OCI-LY1 (cell line): ENCODE measurements at regions not wholly inside any gene's neighbourhood (a gene's known extent, or its start where the extent isn't known, plus 50 kb on each side); places are given as distances from the start of the nearest gene placed in this dataset.

Experiments
- H2AFZ ChIP-seq: fragments of 200-600 bp; sonication (generic), shearing (Covaris generic); 2 replicates; pipeline ENCODE4 v1.6.0; 2014; ENCODE audit warnings: antibody characterized with exemption, mild to moderate bottlenecking, low read length
- H3F3A ChIP-seq: fragments of 200-600 bp; sonication (generic), shearing (Covaris generic); 2 replicates; pipeline ENCODE4 v1.6.0; 2014; ENCODE audit warnings: mild to moderate bottlenecking, antibody characterized with exemption, low read length, moderate library complexity; ENCODE audit not compliant: insufficient read depth
- H3K27ac ChIP-seq: fragments of 200-600 bp; sonication (generic); 2 replicates; pipeline ENCODE4 v1.5.1; 2014; ENCODE audit warnings: low read length, mixed run types, mild to moderate bottlenecking, low read depth; ENCODE audit not compliant: poor library complexity, severe bottlenecking
- H3K27me3 ChIP-seq: fragments of 200-600 bp; sonication (generic); 2 replicates; pipeline ENCODE4 v1.6.0; 2014; ENCODE audit warnings: antibody characterized with exemption, mild to moderate bottlenecking, low read length, moderate library complexity; ENCODE audit not compliant: insufficient read depth
- H3K36me3 ChIP-seq: fragments of 200-600 bp; sonication (generic); 2 replicates; pipeline ENCODE4 v1.6.1; 2014; ENCODE audit warnings: mild to moderate bottlenecking, antibody characterized with exemption, low read length, moderate library complexity, mixed read lengths; ENCODE audit not compliant: insufficient read depth
- H3K4me1 ChIP-seq: fragments of 200-600 bp; sonication (generic); 2 replicates; pipeline ENCODE4 v1.5.1; 2014; ENCODE audit warnings: mild to moderate bottlenecking, low read length, moderate library complexity; ENCODE audit not compliant: insufficient read depth, severe bottlenecking
- H3K4me2 ChIP-seq: fragments of 200-600 bp; sonication (generic), shearing (Covaris generic); 2 replicates; pipeline ENCODE4 v1.6.1; 2014; ENCODE audit warnings: low read length
- H3K4me3 ChIP-seq: fragments of 200-600 bp; sonication (generic); 2 replicates; pipeline ENCODE4 v1.5.1; 2014; ENCODE audit warnings: low read length, low read depth, mild to moderate bottlenecking, mixed read lengths; ENCODE audit not compliant: poor library complexity, severe bottlenecking
- H3K79me2 ChIP-seq: fragments of 200-600 bp; shearing (Covaris generic); 2 replicates; pipeline ENCODE4 v1.6.1; 2016; ENCODE audit warnings: mixed run types, low read length, mixed read lengths; ENCODE audit not compliant: insufficient read depth
- H3K9ac ChIP-seq: fragments of 200-600 bp; sonication (generic), shearing (Covaris generic); 2 replicates; pipeline ENCODE4 v1.6.1; 2014; ENCODE audit warnings: mild to moderate bottlenecking, low read length, mixed read lengths
- H3K9me2 ChIP-seq: fragments of 200-600 bp; sonication (generic), shearing (Covaris generic); 2 replicates; pipeline ENCODE4 v1.6.1; 2014; ENCODE audit warnings: low read depth, mild to moderate bottlenecking, low read length, mixed read lengths
- H3K9me3 ChIP-seq: fragments of 200-600 bp; shearing (Covaris generic); 2 replicates; pipeline ENCODE4 v1.6.1; 2014; ENCODE audit warnings: low read length, mixed read lengths
- H4K20me1 ChIP-seq: fragments of 200-600 bp; sonication (generic), shearing (Covaris generic); 2 replicates; pipeline ENCODE4 v1.6.0; 2016; ENCODE audit warnings: mild to moderate bottlenecking, low read length; ENCODE audit not compliant: insufficient read depth
- CTCF ChIP-seq: fragments of 200-600 bp; sonication (generic), shearing (Covaris generic); IDR thresholded peaks from 2 replicates; pipeline ENCODE4 v1.5.1; 2017; ENCODE audit warnings: mild to moderate bottlenecking, antibody characterized with exemption, low read length, moderate library complexity, mixed read lengths
- EZH2 ChIP-seq: fragments of 200-600 bp; sonication (generic), shearing (Covaris generic); IDR thresholded peaks from 2 replicates; pipeline ENCODE4 v1.8.0; 2017; ENCODE audit warnings: borderline replicate concordance, mixed run types, mild to moderate bottlenecking, antibody characterized with exemption, low read length, moderate library complexity, mixed read lengths

- no peak overlapping the region for H3K4me2 ChIP-seq
- H3K9me2 ChIP-seq: no peaks in the 10 kb centered on the region
- H4K20me1 ChIP-seq: no peaks in the 10 kb centered on the region
- no peak overlapping the region for H2AFZ ChIP-seq
- H3K79me2 ChIP-seq: no peaks in the 10 kb centered on the region
- H3K27ac ChIP-seq: no peak overlapping the region
- TF ChIP-seq EZH2 (no peak), CTCF (no peak)
- no peaks in the 10 kb centered on the region for H3F3A ChIP-seq
- H3K36me3 ChIP-seq: no peaks in the 10 kb centered on the region
- H3K9me3 ChIP-seq: no peaks in the 10 kb centered on the region
- no peaks in the 10 kb centered on the region for H3K4me1 ChIP-seq
- no peak overlapping the region for H3K4me3 ChIP-seq
- H3K27me3 ChIP-seq: no peaks in the 10 kb centered on the region
- H3K9ac ChIP-seq: no peak overlapping the region
These were observed 394.9 kb upstream of the SALL1 start for GRCh38 chr16:51545951-51546350.

DNA sequence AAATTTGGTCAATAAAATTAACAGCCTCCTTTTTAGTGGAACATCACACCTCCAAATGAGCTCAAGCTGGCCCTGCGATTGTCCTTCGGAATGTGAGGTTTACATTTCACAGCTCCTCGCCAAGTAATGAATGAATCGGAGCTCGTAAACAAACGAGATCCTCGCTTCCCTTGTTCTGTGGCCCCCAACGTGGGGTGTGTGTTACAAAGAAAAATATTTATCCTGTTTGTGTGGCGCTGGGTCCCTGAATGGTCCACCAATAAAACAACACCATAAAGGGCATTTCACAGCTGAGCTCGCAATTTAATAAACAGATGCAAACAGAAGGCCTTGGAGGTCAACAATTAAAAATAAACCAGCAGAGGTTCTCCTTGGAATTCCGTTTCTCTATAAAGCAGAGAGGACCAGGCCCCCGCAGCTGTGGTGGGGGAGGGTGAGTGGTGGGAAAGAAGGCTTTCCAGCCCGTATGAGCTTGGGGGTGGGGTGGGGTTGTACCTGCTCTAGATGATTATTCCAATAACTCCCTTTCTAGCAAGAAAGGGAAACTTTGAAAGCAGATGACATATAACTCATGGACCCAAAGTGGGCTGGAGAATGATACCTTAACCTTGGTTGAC, 393.9 kb upstream of the SALL1 start:
- Histone ChIP-seq H3K9me3 (no peaks in the 10 kb centered on the region), H4K20me1 (no peaks in the 10 kb centered on the region), H3F3A (no peaks in the 10 kb centered on the region), H3K4me1 (no peaks in the 10 kb centered on the region), H3K9me2 (no peaks in the 10 kb centered on the region), H2AFZ (no peak overlapping the region), H3K27me3 (no peaks in the 10 kb centered on the region), H3K4me3 (no peak overlapping the region), H3K36me3 (no peaks in the 10 kb centered on the region), H3K9ac (no peak overlapping the region), H3K79me2 (no peaks in the 10 kb centered on the region), H3K4me2 (no peak overlapping the region), H3K27ac (no peak overlapping the region)
- TF ChIP-seq EZH2: no peak
- TF ChIP-seq CTCF: no peak

DNA sequence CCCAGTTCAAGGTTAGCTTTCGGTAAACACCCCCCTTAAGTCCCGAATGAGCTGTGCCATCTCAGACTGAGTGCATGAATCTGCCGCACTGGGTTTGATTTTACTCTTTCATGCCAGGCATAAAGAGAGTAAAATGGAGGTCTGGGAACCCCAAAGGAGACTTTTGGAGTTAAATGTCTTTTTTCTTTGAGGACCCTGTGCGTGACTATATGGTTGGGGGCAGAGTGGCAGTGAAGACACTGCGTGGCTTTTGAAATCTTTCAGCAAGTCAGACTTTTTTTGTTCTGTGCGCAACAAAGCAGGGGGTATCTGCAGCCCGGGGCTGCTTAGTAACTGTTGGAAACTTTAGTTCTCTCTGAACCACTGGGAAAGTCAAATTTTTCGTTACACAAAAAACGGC, 392.9 kb upstream of the SALL1 start:
- Histone ChIP-seq H2AFZ (no peak overlapping the region), H3K9me2 (no peaks in the 10 kb centered on the region), H3K36me3 (no peaks in the 10 kb centered on the region), H3K9ac (no peak overlapping the region), H3K4me3 (no peak overlapping the region), H3K4me2 (no peak overlapping the region), H3K27me3 (no peaks in the 10 kb centered on the region), H4K20me1 (no peaks in the 10 kb centered on the region), H3K9me3 (no peaks in the 10 kb centered on the region), H3K79me2 (no peaks in the 10 kb centered on the region), H3K27ac (no peak overlapping the region), H3K4me1 (no peaks in the 10 kb centered on the region), H3F3A (no peaks in the 10 kb centered on the region)
- no peak for TF ChIP-seq CTCF
- no peak for TF ChIP-seq EZH2
